ENCODE measurements at regions not wholly inside any gene's neighbourhood (a gene's known extent, or its start where the extent isn't known, plus 50 kb on each side); places are given as distances from the start of the nearest gene placed in this dataset.

- TF ChIP-seq CTCF (IDR thresholded peaks at IDR 0.05): no peak
- Histone ChIP-seq H3K9me3 (no peaks in the 10 kb centered on the region), H3K4me3 (no peak overlapping the region), H3K27ac (no peak overlapping the region), H3K4me1 (no peaks in the 10 kb centered on the region), H3K27me3 (no peaks in the 10 kb centered on the region), H3K36me3 (no peaks in the 10 kb centered on the region)
- ATAC-seq: no peak
- 39% methylated on average over 2 of the region's 2 CpGs for WGBS, 2 donors
- intact Hi-C loops (cut with DNase I): no loop called here
- DNase-seq: no peak
These were observed 909.0 kb downstream of the CENPC start for GRCh38 chr4:66636349-66636748.

DNA sequence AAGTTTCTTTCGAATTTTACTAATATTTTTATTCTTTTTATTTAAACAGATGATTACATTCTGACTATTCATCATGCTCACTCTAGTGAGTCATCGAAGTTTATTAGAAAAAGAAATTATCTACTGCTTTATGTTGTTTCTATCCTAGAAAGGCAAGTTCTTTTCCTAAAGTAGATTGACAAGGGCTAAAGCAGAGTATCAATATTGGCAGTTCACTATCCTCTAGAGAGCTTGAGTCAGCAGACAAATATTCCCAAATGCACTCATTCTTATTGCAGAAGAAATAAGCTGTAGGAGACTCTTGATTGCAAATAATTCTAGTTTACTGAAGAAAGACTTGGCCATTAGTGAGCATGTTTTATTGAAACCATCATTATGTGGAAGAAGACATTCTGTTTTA lies 911.8 kb downstream of the CENPC start:
- DNase-seq (no peak), ATAC-seq (no peak)
- Histone ChIP-seq H3K4me1 (no peaks in the 10 kb centered on the region), H3K27ac (no peak overlapping the region), H3K4me3 (no peak overlapping the region), H3K27me3 (no peaks in the 10 kb centered on the region), H3K36me3 (no peaks in the 10 kb centered on the region), H3K9me3 (no peaks in the 10 kb centered on the region)
- intact Hi-C loops (cut with DNase I): no loop called here
- TF ChIP-seq CTCF (IDR thresholded peaks at IDR 0.05): no peak
- 79 to 80% methylated on average over 2 of the region's 2 CpGs for WGBS, 2 donors

- TF ChIP-seq CTCF (IDR thresholded peaks at IDR 0.05): no peak
These were observed 915.4 kb downstream of the CENPC start for GRCh38 chr4:66629927-66630326.

GRCh38 chr4:66628146-66628545 lies 917.2 kb downstream of the CENPC start:
- H3K27me3 ChIP-seq: no peaks in the 10 kb centered on the region
- no peaks in the 10 kb centered on the region for H3K36me3 ChIP-seq
- WGBS, 2 donors: 58 to 61% methylated on average over 3 of the region's 3 CpGs
- intact Hi-C loops (cut with DNase I): no loop called here
- ATAC-seq: no peak
- H3K9me3 ChIP-seq: peaks cover 0 to 7% (median 0%) of the 10 kb centered on the region in 11 donors
- DNase-seq: no peak
- TF ChIP-seq CTCF (IDR thresholded peaks at IDR 0.05): no peak
- H3K27ac ChIP-seq: no peak overlapping the region
- no peaks in the 10 kb centered on the region for H3K4me1 ChIP-seq
- H3K4me3 ChIP-seq: no peak overlapping the region

More at GRCh38 chr4:66629927-66630326, 915.4 kb downstream of the CENPC start:
- H3K9me3 ChIP-seq: peaks cover 0 to 3% (median 0%) of the 10 kb centered on the region in 11 donors
- H3K27ac ChIP-seq: no peak overlapping the region
- no peaks in the 10 kb centered on the region for H3K4me1 ChIP-seq
- ATAC-seq (no peak), DNase-seq (no peak)
- H3K4me3 ChIP-seq: no peak overlapping the region
- intact Hi-C loops (cut with DNase I): no loop called here
- no peaks in the 10 kb centered on the region for H3K36me3 ChIP-seq
- no peaks in the 10 kb centered on the region for H3K27me3 ChIP-seq

DNA sequence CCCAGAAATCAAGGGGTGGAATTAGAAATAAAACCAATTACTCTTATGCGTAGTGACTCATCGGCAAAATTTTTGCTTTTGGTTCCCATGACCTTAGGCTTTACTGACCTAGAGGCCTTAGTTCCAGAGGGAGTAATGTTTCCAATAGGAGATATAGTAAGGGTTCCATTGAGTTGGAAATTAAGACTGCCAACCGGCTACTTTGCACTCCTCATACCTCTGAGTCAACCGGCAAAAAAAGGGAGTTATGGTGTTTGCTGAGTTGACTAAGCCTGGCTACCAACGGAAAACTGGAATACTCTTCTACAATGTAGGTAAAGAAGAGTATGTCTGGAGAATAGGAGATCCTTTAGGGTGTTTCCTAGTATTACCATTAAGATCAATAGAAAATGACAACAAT lies 919.8 kb downstream of the CENPC start:
- no peak for TF ChIP-seq CTCF (IDR thresholded peaks at IDR 0.05)
- Histone ChIP-seq H3K4me1 (no peaks in the 10 kb centered on the region), H3K4me3 (no peak overlapping the region), H3K36me3 (no peaks in the 10 kb centered on the region), H3K9me3 (peaks cover 0 to 28% (median 0%) of the 10 kb centered on the region in 11 donors), H3K27me3 (no peaks in the 10 kb centered on the region), H3K27ac (no peak overlapping the region)
- 95% methylated on average over 5 of the region's 5 CpGs for WGBS, 2 donors
- intact Hi-C loops (cut with DNase I): no loop called here
- no peak for ATAC-seq
- no peak for DNase-seq

Data from heart right ventricle (tissue), 16 donors.